ENCODE measurements at regions not wholly inside any gene's neighbourhood (a gene's known extent, or its start where the extent isn't known, plus 50 kb on each side); places are given as distances from the start of the nearest gene placed in this dataset.

- no peak for TF ChIP-seq CTCF (IDR thresholded peaks at IDR 0.05; ENCODE audit: low read depth, low read length)
- Histone ChIP-seq H3K4me1 (ENCODE audit: low read depth) (no peaks in the 10 kb centered on the region), H3K36me3 (no peaks in the 10 kb centered on the region), H3K9me3 (ENCODE audit: low read depth) (peaks cover 2% of the 10 kb centered on the region), H3K4me3 (no peak overlapping the region), H3K27ac (no peak overlapping the region), H3K27me3 (no peaks in the 10 kb centered on the region)
- no peak for DNase-seq (ENCODE audit: low read depth in 1 of 2, low spot score in 1 of 2)
Measured at GRCh38 chr5:6822556-6823343, 109.5 kb downstream of the TENT4A start.

GRCh38 chr5:6823996-6824395 lies 110.8 kb downstream of the TENT4A start:
- Histone ChIP-seq H3K36me3 (no peaks in the 10 kb centered on the region), H3K4me1 (ENCODE audit: low read depth) (no peaks in the 10 kb centered on the region), H3K27me3 (no peaks in the 10 kb centered on the region), H3K4me3 (no peak overlapping the region), H3K27ac (no peak overlapping the region), H3K9me3 (ENCODE audit: low read depth) (peaks cover 2% of the 10 kb centered on the region)
- no peak for TF ChIP-seq CTCF (IDR thresholded peaks at IDR 0.05; ENCODE audit: low read depth, low read length)
- DNase-seq (ENCODE audit: low read depth in 1 of 2, low spot score in 1 of 2) = no peak

DNA sequence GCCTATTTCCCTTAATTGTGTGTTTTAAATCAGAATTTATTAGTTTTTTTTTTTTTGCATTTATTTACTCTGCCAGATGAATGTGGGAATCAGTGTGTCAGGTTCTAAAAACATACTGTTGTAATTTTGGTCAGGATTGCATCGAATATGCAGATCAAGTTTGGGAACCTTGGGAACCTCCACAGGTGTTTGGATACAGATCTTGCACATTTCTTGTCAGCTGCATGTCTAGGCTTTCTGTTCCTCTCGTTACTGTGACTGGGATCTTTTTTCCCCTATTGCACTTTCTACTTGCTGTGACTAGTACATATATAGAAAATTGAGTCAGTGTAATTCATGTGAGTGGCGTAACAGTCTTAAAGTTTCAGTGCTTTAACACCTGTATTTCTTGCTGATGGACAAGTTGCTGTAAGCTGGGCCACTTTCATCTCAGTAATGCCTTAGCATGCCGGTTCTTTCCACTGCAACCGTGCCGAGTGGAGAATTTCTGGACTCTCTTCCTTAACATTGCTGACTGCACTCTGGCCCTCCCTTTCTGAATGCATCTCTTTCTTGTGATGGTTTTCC lies 112.5 kb downstream of the TENT4A start:
- Histone ChIP-seq H3K9me3 (ENCODE audit: low read depth) (peaks cover 2% of the 10 kb centered on the region), H3K27ac (no peak overlapping the region), H3K36me3 (no peaks in the 10 kb centered on the region), H3K4me3 (no peak overlapping the region), H3K27me3 (no peaks in the 10 kb centered on the region), H3K4me1 (ENCODE audit: low read depth) (no peaks in the 10 kb centered on the region)
- no peak for DNase-seq (ENCODE audit: low read depth in 1 of 2, low spot score in 1 of 2)
- no peak for TF ChIP-seq CTCF (IDR thresholded peaks at IDR 0.05; ENCODE audit: low read depth, low read length)

- Histone ChIP-seq H3K27ac (no peak overlapping the region), H3K4me1 (ENCODE audit: low read depth) (no peaks in the 10 kb centered on the region), H3K9me3 (ENCODE audit: low read depth) (no peaks in the 10 kb centered on the region), H3K4me3 (no peak overlapping the region), H3K36me3 (no peaks in the 10 kb centered on the region), H3K27me3 (no peaks in the 10 kb centered on the region)
- TF ChIP-seq CTCF (IDR thresholded peaks at IDR 0.05; ENCODE audit: low read depth, low read length) = no peak
- no peak for DNase-seq (ENCODE audit: low read depth in 1 of 2, low spot score in 1 of 2)
Measured at GRCh38 chr5:6826756-6827155, 113.5 kb downstream of the TENT4A start.

- no peak for TF ChIP-seq CTCF (IDR thresholded peaks at IDR 0.05; ENCODE audit: low read depth, low read length)
- peak in 1 of 2 donors; percentile 18 for DNase-seq (ENCODE audit: low read depth in 1 of 2, low spot score in 1 of 2)
- H3K27ac ChIP-seq = no peak overlapping the region
- H3K4me3 ChIP-seq = no peak overlapping the region
- no peaks in the 10 kb centered on the region for H3K36me3 ChIP-seq
- H3K4me1 ChIP-seq (ENCODE audit: low read depth) = no peaks in the 10 kb centered on the region
- no peaks in the 10 kb centered on the region for H3K9me3 ChIP-seq (ENCODE audit: low read depth)
- no peaks in the 10 kb centered on the region for H3K27me3 ChIP-seq
Measured at GRCh38 chr5:6827526-6828219, 114.4 kb downstream of the TENT4A start.
